HCT116 (cell line): ENCODE measurements at regions not wholly inside any gene's neighbourhood (a gene's known extent, or its start where the extent isn't known, plus 50 kb on each side); places are given as distances from the start of the nearest gene placed in this dataset.

ENCODE experiments used
- ATAC-seq: fragments of 200-7000 bp; cut with Tn5 transposase; 2 replicates; pipeline ENCODE4 v1.9.1; 2020; ENCODE audit warnings: mild to moderate bottlenecking, moderate library complexity
- BruUV-seq: library from RNA; stranded (reverse); fragments of 400-500 nt; replicated peaks from 2 replicates; lab custom pipeline; 2021; lab: Mats Ljungman, UMichigan
- CTCF ChIA-PET: fragments of 300-600 bp; sonication (Branson Sonifier 250); formaldehyde crosslinking; loops from one replicate; lab custom pipeline; 2021; ENCODE audit warnings: antibody characterized with exemption; lab: Charles Lee
- POLR2A ChIA-PET: fragments of 300-600, 350-600 bp; sonication (Branson Sonifier 250); formaldehyde crosslinking; loops from one replicate; lab custom pipeline; 2021; ENCODE audit warnings: antibody characterized with exemption; lab: Charles Lee
- RAD21 ChIA-PET, 2 experiments: fragments of 300-600 bp; sonication (Branson Sonifier 250); formaldehyde crosslinking; loops; one replicate each; lab custom pipeline; 2023; ENCODE audit warnings: low total read pairs in 2 of 2; ENCODE audit not compliant: uncharacterized antibody in 2 of 2, unreplicated experiment in 2 of 2, low non-redundant PET in 1 of 2; lab: Charles Lee
- DNase-seq: peaks from one replicate; pipeline ENCODE4 v3.0.0-alpha.2; 2010; ENCODE audit warnings: low read depth, low spot score
- H2AFZ ChIP-seq: fragments of 200-600 bp; shearing (Covaris generic), sonication (generic); 2 replicates; pipeline ENCODE4 v1.6.1; 2017; ENCODE audit warnings: low read depth, mixed run types, mixed read lengths, antibody characterized with exemption, low read length; ENCODE audit not compliant: poor library complexity, severe bottlenecking
- H3K27ac ChIP-seq: 2 replicates; pipeline ENCODE4 v1.5.1; 2012; ENCODE audit warnings: low read depth, low read length
- H3K27me3 ChIP-seq: fragments of 200-600 bp; sonication (generic); 2 replicates; pipeline ENCODE4 v1.6.1; 2016; ENCODE audit warnings: mixed run types, low read length, mixed read lengths; ENCODE audit not compliant: insufficient read depth
- H3K36me3 ChIP-seq, 2 experiments: fragments of 200-500 bp in 1 of 2; fragments of 200-600 bp in 1 of 2; sonication (Bioruptor generic) in 1 of 2; sonication (generic) in 1 of 2; 2 replicates each; pipeline versions ENCODE4 v1.5.1 to v1.6.1; 2014 to 2016; ENCODE audit warnings: low read length in 2 of 2, inconsistent platforms in 1 of 2, mixed read lengths in 1 of 2, mixed run types in 1 of 2; ENCODE audit not compliant: insufficient read depth in 2 of 2, control insufficient read depth in 1 of 2
- H3K4me1 ChIP-seq, 2 experiments: fragments of 200-600 bp in 1 of 2; sonication (generic) in 1 of 2; 2 replicates each; pipeline versions ENCODE4 v1.5.1 to v1.6.1; 2012 to 2017; ENCODE audit warnings: low read length in 2 of 2, inconsistent platforms in 1 of 2, mild to moderate bottlenecking in 1 of 2, mixed read lengths in 1 of 2, mixed run types in 1 of 2, moderate library complexity in 1 of 2; ENCODE audit not compliant: insufficient read depth in 2 of 2, control insufficient read depth in 1 of 2
- H3K4me2 ChIP-seq: fragments of 200-600 bp; sonication (generic); 2 replicates; pipeline ENCODE4 v1.6.1; 2017; ENCODE audit warnings: mixed run types, low read length, mixed read lengths
- H3K4me3 ChIP-seq, 2 experiments: fragments of 200-600 bp in 1 of 2; sonication (generic) in 1 of 2; replicated peaks in 1 of 2; 2 replicates each; pipeline ENCODE4 v1.5.1; 2011 to 2016; ENCODE audit warnings: low read length in 2 of 2, control low read depth in 1 of 2, low read depth in 1 of 2, mild to moderate bottlenecking in 1 of 2, mixed read lengths in 1 of 2, mixed run types in 1 of 2
- H3K79me2 ChIP-seq: fragments of 200-600 bp; sonication (generic); 2 replicates; pipeline ENCODE4 v1.6.1; 2017; ENCODE audit warnings: mild to moderate bottlenecking, mixed run types, low read length, moderate library complexity, mixed read lengths; ENCODE audit not compliant: insufficient read depth
- H3K9ac ChIP-seq: fragments of 200-600 bp; sonication (generic); 2 replicates; pipeline ENCODE4 v1.6.1; 2016; ENCODE audit warnings: low read length, mixed read lengths
- H3K9me2 ChIP-seq: fragments of 200-600 bp; sonication (generic), shearing (Covaris generic); 2 replicates; pipeline ENCODE4 v1.6.1; 2017; ENCODE audit warnings: mixed run types, mild to moderate bottlenecking, moderate library complexity; ENCODE audit not compliant: insufficient read depth
- H3K9me3 ChIP-seq, 2 experiments: fragments of 200-500 bp in 1 of 2; fragments of 200-600 bp in 1 of 2; sonication (Bioruptor generic) in 1 of 2; sonication (generic) in 1 of 2; 2 replicates each; pipeline ENCODE4 v1.6.1; 2014 to 2017; ENCODE audit warnings: low read length in 2 of 2, mixed read lengths in 2 of 2, inconsistent platforms in 1 of 2, low read depth in 1 of 2, mild to moderate bottlenecking in 1 of 2, mixed run types in 1 of 2, moderate library complexity in 1 of 2; ENCODE audit not compliant: control insufficient read depth in 1 of 2, insufficient read depth in 1 of 2
- H4K20me1 ChIP-seq: fragments of 200-600 bp; sonication (generic), shearing (Covaris generic); 2 replicates; pipeline ENCODE4 v1.6.1; 2017; ENCODE audit warnings: mixed run types, mild to moderate bottlenecking, moderate library complexity; ENCODE audit not compliant: insufficient read depth
- CEBPB ChIP-seq: IDR thresholded peaks from 2 replicates; pipeline ENCODE4 v1.6.1; 2012; ENCODE audit warnings: low read depth
- EGR1 ChIP-seq: IDR thresholded peaks from 2 replicates; pipeline ENCODE4 v1.6.1; 2012; ENCODE audit warnings: low read depth
- EZH2phosphoT487 ChIP-seq: fragments of 200-600 bp; IDR thresholded peaks from 2 replicates; pipeline ENCODE4 v1.6.1; 2018; ENCODE audit warnings: antibody characterized with exemption, borderline replicate concordance
- FOSL1 ChIP-seq: IDR thresholded peaks from 2 replicates; pipeline ENCODE4 v1.6.1; 2012; ENCODE audit warnings: low read depth
- JUND ChIP-seq: IDR thresholded peaks from 2 replicates; pipeline ENCODE4 v1.6.1; 2012
- POLR2A ChIP-seq: IDR thresholded peaks from 2 replicates; pipeline ENCODE4 v1.7.0; 2011; ENCODE audit warnings: borderline replicate concordance; ENCODE audit not compliant: insufficient read depth, insufficient read length; ENCODE audit errors: extremely low read depth
- POLR2AphosphoS5 ChIP-seq: IDR thresholded peaks from 2 replicates; pipeline ENCODE4 v1.6.1; 2011; ENCODE audit warnings: mild to moderate bottlenecking, low read depth, low read length, moderate library complexity
- SRF ChIP-seq: IDR thresholded peaks from 2 replicates; pipeline ENCODE4 v1.6.1; 2012; ENCODE audit warnings: low read depth
- ZNF274 ChIP-seq: fragments of 200-500 bp; sonication (Bioruptor generic); IDR thresholded peaks from 2 replicates; pipeline ENCODE4 v1.6.1; 2014; ENCODE audit warnings: mild to moderate bottlenecking, low read depth, low read length, inconsistent platforms
- intact Hi-C: fragments of 100-400 bp; cut with micrococcal nuclease; formaldehyde crosslinking; loops from 2 replicates; pipeline ENCODE4 v1.10.0; 2022
- TF ChIP-seq, protein P1 (sequence below), 3 experiments: fragments of 200-600 bp in 1 of 3; sonication (generic) in 1 of 3; IDR thresholded peaks in 2 of 3; conservative IDR thresholded peaks in 1 of 3; 2 replicates each; pipeline ENCODE4 v1.5.1; 2012 to 2017; ENCODE audit warnings: low read depth in 2 of 3, low read length in 2 of 3, antibody characterized with exemption in 1 of 3, borderline replicate concordance in 1 of 3, control low read depth in 1 of 3, mild to moderate bottlenecking in 1 of 3, mixed read lengths in 1 of 3, mixed run types in 1 of 3, moderate library complexity in 1 of 3; ENCODE audit not compliant: insufficient read depth in 1 of 3
- TF ChIP-seq, protein P2 (sequence below): IDR thresholded peaks from 2 replicates; pipeline ENCODE4 v1.6.1; 2012
- TF ChIP-seq, protein P3 (sequence below): IDR thresholded peaks from 2 replicates; pipeline ENCODE4 v1.6.1; 2012
- TF ChIP-seq, protein P4 (sequence below): IDR thresholded peaks from 2 replicates; pipeline ENCODE4 v1.6.1; 2011; ENCODE audit warnings: mild to moderate bottlenecking, low read length, moderate library complexity; ENCODE audit not compliant: insufficient replicate concordance; ENCODE audit errors: extremely low read depth

DNA sequence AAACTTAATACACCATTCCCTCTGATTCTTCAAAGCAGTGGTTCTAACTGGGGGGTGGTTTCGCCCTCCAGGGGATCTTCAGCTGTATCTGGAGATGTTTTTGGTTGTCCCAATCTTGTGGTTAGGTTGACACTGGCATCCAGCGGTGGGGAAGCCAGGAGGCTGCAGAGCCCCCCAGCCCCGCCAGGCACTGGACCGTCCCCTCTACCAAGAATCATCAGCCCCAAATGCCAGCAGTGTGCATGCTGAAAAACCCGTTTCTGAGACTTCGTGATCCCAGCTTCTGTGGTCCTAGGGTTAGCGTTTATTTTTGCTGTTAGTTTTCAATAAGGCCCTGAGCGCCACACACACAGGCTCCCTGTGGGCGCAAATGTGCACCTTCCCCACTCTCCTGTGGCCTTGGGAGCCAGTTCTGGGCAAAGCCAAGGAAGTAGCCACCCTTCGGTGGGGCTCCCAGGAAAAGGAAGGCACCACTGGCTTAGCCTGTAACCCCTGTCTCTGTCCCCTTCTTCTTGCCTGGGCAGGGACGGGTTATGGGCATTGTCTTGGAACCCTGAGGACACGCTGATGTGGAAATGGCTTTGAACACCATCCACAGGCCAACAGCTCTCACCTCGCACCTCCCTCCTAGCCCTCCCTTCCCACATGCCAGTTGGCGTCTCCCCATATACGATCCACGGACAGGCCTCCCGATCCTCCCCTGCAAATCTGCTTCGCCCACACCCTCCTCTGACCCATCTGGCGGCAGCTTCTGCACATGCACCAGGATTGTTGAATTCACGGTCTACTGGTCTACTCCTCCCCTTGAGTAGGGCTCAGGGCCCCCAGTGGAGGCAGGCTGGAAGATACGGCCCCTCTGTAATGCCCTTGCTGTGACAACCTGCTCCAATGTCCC is 71.4 kb upstream of the CCND1 start:
- BruUV-seq = no TSS peak
- CTCF ChIA-PET = no interaction called here
- Histone ChIP-seq H3K79me2 (no peaks in the 10 kb centered on the region), H3K27ac (no peak overlapping the region), H3K9me3 (no peaks in the 10 kb centered on the region), H3K4me2 (no peak overlapping the region), H4K20me1 (no peaks in the 10 kb centered on the region), H3K36me3 (no peaks in the 10 kb centered on the region), H2AFZ (no peak overlapping the region), H3K9me2 (no peaks in the 10 kb centered on the region), H3K9ac (no peak overlapping the region), H3K4me3 (no peak overlapping the region), H3K4me1 (peaks cover 0 to 9% of the 10 kb centered on the region in 2 experiments; a peak in 2 of 4 replicates), H3K27me3 (no peaks in the 10 kb centered on the region)
- intact Hi-C loops = no loop called here
- POLR2A ChIA-PET = no interaction called here
- no peak for ATAC-seq
- RAD21 ChIA-PET = no interaction called here
- DNase-seq = no peak
- TF ChIP-seq JUND (no peak), ZNF274 (no peak), POLR2A (no peak), EZH2phosphoT487 (no peak), SRF (no peak), EGR1 (no peak), POLR2AphosphoS5 (no peak), FOSL1 (no peak), CEBPB (no peak)
- TF ChIP-seq, protein P1, sequence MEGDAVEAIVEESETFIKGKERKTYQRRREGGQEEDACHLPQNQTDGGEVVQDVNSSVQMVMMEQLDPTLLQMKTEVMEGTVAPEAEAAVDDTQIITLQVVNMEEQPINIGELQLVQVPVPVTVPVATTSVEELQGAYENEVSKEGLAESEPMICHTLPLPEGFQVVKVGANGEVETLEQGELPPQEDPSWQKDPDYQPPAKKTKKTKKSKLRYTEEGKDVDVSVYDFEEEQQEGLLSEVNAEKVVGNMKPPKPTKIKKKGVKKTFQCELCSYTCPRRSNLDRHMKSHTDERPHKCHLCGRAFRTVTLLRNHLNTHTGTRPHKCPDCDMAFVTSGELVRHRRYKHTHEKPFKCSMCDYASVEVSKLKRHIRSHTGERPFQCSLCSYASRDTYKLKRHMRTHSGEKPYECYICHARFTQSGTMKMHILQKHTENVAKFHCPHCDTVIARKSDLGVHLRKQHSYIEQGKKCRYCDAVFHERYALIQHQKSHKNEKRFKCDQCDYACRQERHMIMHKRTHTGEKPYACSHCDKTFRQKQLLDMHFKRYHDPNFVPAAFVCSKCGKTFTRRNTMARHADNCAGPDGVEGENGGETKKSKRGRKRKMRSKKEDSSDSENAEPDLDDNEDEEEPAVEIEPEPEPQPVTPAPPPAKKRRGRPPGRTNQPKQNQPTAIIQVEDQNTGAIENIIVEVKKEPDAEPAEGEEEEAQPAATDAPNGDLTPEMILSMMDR (IDR thresholded peaks at IDR 0.05 in 2 of 3, conservative IDR thresholded peaks at IDR 0.05 in 1 of 3; ENCODE audit: borderline replicate concordance in 1 of 3, insufficient read depth in 1 of 3, low read depth in 2 of 3, low read length in 2 of 3) = no peak
- TF ChIP-seq, protein P2, sequence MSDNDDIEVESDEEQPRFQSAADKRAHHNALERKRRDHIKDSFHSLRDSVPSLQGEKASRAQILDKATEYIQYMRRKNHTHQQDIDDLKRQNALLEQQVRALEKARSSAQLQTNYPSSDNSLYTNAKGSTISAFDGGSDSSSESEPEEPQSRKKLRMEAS = no peak
- TF ChIP-seq, protein P3, sequence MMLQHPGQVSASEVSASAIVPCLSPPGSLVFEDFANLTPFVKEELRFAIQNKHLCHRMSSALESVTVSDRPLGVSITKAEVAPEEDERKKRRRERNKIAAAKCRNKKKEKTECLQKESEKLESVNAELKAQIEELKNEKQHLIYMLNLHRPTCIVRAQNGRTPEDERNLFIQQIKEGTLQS = no peak
- TF ChIP-seq, protein P4, sequence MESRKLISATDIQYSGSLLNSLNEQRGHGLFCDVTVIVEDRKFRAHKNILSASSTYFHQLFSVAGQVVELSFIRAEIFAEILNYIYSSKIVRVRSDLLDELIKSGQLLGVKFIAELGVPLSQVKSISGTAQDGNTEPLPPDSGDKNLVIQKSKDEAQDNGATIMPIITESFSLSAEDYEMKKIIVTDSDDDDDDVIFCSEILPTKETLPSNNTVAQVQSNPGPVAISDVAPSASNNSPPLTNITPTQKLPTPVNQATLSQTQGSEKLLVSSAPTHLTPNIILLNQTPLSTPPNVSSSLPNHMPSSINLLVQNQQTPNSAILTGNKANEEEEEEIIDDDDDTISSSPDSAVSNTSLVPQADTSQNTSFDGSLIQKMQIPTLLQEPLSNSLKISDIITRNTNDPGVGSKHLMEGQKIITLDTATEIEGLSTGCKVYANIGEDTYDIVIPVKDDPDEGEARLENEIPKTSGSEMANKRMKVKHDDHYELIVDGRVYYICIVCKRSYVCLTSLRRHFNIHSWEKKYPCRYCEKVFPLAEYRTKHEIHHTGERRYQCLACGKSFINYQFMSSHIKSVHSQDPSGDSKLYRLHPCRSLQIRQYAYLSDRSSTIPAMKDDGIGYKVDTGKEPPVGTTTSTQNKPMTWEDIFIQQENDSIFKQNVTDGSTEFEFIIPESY = no peak
